Parathyroid adenoma (tissue), 2 donors: ENCODE measurements at regions not wholly inside any gene's neighbourhood (a gene's known extent, or its start where the extent isn't known, plus 50 kb on each side); places are given as distances from the start of the nearest gene placed in this dataset.

Experiments
- H2AFZ ChIP-seq: fragments of 300-600 bp; sonication (generic); one replicate; pipeline ENCODE4 v1.7.0; 2017; ENCODE audit warnings: antibody characterized with exemption, mild to moderate bottlenecking
- H3K27ac ChIP-seq: fragments of 300-600 bp; sonication (generic); one replicate; pipeline ENCODE4 v1.7.0; 2017
- H3K27me3 ChIP-seq: fragments of 300-600 bp; sonication (generic); one replicate; pipeline ENCODE4 v1.7.0; 2017; ENCODE audit warnings: low read length; ENCODE audit not compliant: control insufficient read depth, insufficient read depth
- H3K36me3 ChIP-seq: fragments of 300-600 bp; sonication (generic); one replicate; pipeline ENCODE4 v1.7.0; 2017; ENCODE audit warnings: low read length; ENCODE audit not compliant: control insufficient read depth, insufficient read depth
- H3K4me1 ChIP-seq: fragments of 300-600 bp; sonication (generic); one replicate; pipeline ENCODE4 v1.7.0; 2017; ENCODE audit warnings: control low read depth
- H3K4me2 ChIP-seq: fragments of 300-600 bp; sonication (generic); one replicate; pipeline ENCODE4 v1.7.0; 2017; ENCODE audit warnings: low read length
- H3K4me3 ChIP-seq: fragments of 300-600 bp; sonication (generic); one replicate; pipeline ENCODE4 v1.7.0; 2017; ENCODE audit warnings: low read depth, low read length
- H3K79me2 ChIP-seq: fragments of 300-600 bp; sonication (generic); one replicate; pipeline ENCODE4 v1.7.0; 2017; ENCODE audit warnings: control low read depth
- H3K9ac ChIP-seq: fragments of 300-600 bp; sonication (generic); one replicate; pipeline ENCODE4 v1.7.0; 2017; ENCODE audit warnings: mild to moderate bottlenecking
- H3K9me3 ChIP-seq: fragments of 300-600 bp; sonication (generic); one replicate; pipeline ENCODE4 v1.7.0; 2017; ENCODE audit warnings: low read length; ENCODE audit not compliant: control insufficient read depth
- TF ChIP-seq, protein P1 (sequence below): fragments of 300-600 bp; sonication (generic); IDR thresholded peaks from one replicate; pipeline ENCODE4 v1.7.0; 2017; ENCODE audit warnings: antibody characterized with exemption, mild to moderate bottlenecking
- donor health status: primary hyperparathyroidism.

DNA sequence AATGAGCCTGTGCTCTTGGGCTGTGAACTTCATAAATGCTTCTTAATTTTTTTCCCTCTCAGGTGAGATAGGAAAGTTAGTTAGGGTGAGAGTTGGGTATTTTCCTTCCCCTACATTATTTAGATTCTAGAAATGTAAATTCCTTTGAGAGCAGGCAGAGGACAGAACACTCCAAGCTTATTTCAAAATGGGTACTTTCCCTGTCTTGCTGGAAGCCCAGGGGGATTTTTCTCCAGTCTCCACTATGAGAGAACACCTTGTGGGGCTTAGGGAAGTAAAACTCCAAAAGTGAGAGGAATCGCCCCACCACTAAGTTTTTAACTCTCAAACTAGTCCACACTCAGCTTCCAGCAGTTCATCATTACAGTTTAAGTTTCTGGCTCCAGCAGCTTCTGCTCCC, 253.2 kb upstream of the CTAGE1 start:
- no peak overlapping the region for H3K4me2 ChIP-seq
- H3K79me2 ChIP-seq, result no peaks in the 10 kb centered on the region
- no peak overlapping the region for H3K27ac ChIP-seq
- TF ChIP-seq, protein P1, sequence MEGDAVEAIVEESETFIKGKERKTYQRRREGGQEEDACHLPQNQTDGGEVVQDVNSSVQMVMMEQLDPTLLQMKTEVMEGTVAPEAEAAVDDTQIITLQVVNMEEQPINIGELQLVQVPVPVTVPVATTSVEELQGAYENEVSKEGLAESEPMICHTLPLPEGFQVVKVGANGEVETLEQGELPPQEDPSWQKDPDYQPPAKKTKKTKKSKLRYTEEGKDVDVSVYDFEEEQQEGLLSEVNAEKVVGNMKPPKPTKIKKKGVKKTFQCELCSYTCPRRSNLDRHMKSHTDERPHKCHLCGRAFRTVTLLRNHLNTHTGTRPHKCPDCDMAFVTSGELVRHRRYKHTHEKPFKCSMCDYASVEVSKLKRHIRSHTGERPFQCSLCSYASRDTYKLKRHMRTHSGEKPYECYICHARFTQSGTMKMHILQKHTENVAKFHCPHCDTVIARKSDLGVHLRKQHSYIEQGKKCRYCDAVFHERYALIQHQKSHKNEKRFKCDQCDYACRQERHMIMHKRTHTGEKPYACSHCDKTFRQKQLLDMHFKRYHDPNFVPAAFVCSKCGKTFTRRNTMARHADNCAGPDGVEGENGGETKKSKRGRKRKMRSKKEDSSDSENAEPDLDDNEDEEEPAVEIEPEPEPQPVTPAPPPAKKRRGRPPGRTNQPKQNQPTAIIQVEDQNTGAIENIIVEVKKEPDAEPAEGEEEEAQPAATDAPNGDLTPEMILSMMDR, result no peak
- no peaks in the 10 kb centered on the region for H3K27me3 ChIP-seq
- no peak overlapping the region for H3K9ac ChIP-seq
- H2AFZ ChIP-seq, result no peak overlapping the region
- no peak overlapping the region for H3K4me3 ChIP-seq
- no peaks in the 10 kb centered on the region for H3K36me3 ChIP-seq
- H3K4me1 ChIP-seq, result no peaks in the 10 kb centered on the region
- no peaks in the 10 kb centered on the region for H3K9me3 ChIP-seq

DNA sequence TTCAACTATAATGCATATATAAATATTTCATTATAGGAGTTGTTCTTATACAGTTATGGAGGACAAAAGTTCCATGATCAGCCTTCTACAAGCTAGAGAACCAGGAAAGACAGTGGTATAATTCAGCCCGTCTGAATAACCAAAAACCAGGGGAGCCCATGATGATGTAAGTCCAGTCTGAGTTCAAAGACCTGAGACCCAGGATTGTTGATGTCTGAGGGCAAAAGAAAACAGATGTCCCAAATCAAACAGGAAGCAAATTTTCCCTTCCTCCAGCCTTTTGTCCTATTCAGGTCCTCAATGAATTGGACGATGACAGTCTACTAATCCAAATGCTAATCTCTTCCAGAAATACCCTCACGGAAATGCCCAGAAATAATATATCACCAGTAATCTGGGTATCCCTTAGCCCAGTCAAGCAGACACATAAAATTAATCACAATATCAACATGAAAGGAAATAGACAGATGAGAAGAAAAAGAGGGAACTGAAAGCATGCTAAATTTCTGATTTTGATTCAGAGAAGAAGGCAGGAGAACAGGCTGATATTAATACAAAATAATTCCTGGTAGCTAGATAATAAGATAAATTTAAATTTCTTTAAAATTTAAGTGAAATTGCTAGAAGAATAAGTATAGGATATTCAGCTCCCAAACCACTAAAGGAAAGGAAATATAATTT, 255.6 kb upstream of the CTAGE1 start:
- Histone ChIP-seq H3K4me1 (no peaks in the 10 kb centered on the region), H2AFZ (no peak overlapping the region), H3K9ac (no peak overlapping the region), H3K4me3 (no peak overlapping the region), H3K79me2 (no peaks in the 10 kb centered on the region), H3K27me3 (no peaks in the 10 kb centered on the region), H3K27ac (no peak overlapping the region), H3K9me3 (no peaks in the 10 kb centered on the region), H3K36me3 (no peaks in the 10 kb centered on the region), H3K4me2 (no peak overlapping the region)
- TF ChIP-seq, protein P1, result no peak

DNA sequence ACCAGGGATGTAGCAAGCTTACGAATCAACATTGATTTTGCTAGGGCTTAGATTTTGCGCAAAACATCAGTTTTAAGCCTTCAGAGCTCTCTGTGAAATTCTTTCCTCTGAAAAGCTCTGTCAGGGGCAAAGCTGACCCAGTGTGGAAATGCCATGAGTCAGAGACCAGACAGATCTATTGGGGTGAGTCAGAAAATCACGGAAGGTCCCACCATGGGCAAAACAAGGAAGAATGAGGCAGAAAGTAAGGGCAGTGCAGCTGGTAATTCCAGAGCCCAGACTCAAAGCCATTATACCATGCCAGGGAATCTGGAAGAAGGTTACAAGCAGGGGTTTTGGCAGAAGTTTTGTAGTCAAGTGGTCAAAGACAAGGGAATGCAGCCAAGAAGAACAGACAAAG, 256.6 kb upstream of the CTAGE1 start:
- Histone ChIP-seq H3K36me3 (no peaks in the 10 kb centered on the region), H3K4me1 (no peaks in the 10 kb centered on the region), H3K27me3 (no peaks in the 10 kb centered on the region), H3K79me2 (no peaks in the 10 kb centered on the region), H3K9me3 (no peaks in the 10 kb centered on the region), H3K4me2 (no peak overlapping the region), H3K9ac (no peak overlapping the region), H3K27ac (no peak overlapping the region), H2AFZ (no peak overlapping the region), H3K4me3 (no peak overlapping the region)
- TF ChIP-seq, protein P1, result no peak

DNA sequence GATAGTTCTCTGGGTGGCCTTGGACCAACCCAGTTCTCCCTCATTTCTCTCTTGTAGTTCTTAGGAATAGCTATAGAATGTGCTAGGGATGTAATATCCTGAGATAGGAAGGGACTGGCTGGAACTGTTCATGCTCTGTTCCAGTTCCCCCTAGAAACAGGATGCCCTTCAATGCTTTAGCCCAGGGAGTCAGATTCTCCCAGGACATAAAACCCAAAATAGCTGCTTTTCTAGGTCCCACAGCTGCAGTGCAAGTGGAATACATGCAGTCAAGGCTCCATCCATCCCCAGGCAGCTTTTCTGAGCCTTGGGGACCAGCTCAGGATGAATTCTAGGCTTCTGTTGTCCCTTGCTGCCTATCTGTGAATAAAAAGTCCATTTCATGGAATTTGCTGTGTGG, 257.3 kb upstream of the CTAGE1 start:
- no peaks in the 10 kb centered on the region for H3K4me1 ChIP-seq
- H3K27me3 ChIP-seq, result no peaks in the 10 kb centered on the region
- H3K27ac ChIP-seq, result no peak overlapping the region
- H2AFZ ChIP-seq, result no peak overlapping the region
- no peaks in the 10 kb centered on the region for H3K79me2 ChIP-seq
- TF ChIP-seq, protein P1, result no peak
- no peak overlapping the region for H3K4me3 ChIP-seq
- no peak overlapping the region for H3K4me2 ChIP-seq
- no peaks in the 10 kb centered on the region for H3K36me3 ChIP-seq
- H3K9ac ChIP-seq, result no peak overlapping the region
- no peaks in the 10 kb centered on the region for H3K9me3 ChIP-seq

DNA sequence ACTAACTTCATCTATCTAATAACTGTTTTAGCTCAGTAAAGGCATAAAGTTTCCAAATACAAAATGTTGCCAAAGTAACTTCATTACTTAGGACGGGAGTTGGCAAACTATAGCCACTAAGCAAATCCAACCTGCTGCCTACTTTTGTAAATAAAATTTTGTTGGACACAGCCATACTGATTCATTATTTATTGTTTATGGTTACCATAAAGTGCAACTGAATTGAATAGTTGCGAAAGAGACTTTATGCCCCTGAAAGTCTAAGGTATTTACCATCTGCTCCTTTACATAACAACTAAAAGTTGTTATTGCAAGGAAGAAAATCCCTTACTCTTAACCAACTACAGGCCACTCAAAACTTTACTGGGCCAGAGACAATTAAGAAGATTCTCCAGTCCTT, 256.7 kb upstream of the RBBP8 start:
- no peak overlapping the region for H2AFZ ChIP-seq
- no peak overlapping the region for H3K27ac ChIP-seq
- no peaks in the 10 kb centered on the region for H3K79me2 ChIP-seq
- H3K36me3 ChIP-seq, result no peaks in the 10 kb centered on the region
- no peak overlapping the region for H3K4me2 ChIP-seq
- no peak overlapping the region for H3K4me3 ChIP-seq
- no peak overlapping the region for H3K9ac ChIP-seq
- no peaks in the 10 kb centered on the region for H3K4me1 ChIP-seq
- TF ChIP-seq, protein P1, result no peak
- H3K27me3 ChIP-seq, result no peaks in the 10 kb centered on the region
- no peaks in the 10 kb centered on the region for H3K9me3 ChIP-seq
